H9 (cell line): ENCODE measurements at regions not wholly inside any gene's neighbourhood (a gene's known extent, or its start where the extent isn't known, plus 50 kb on each side); places are given as distances from the start of the nearest gene placed in this dataset.

Source experiments
- DNase-seq: peaks from one replicate; pipeline ENCODE4 v3.0.0-alpha.2; 2017
- H2AFZ ChIP-seq: one replicate; pipeline ENCODE4 v1.6.1; 2013; ENCODE audit warnings: mild to moderate bottlenecking, low read length, control low read depth, moderate library complexity
- H2AK5ac ChIP-seq: 2 replicates; pipeline ENCODE4 v1.6.1; 2013; ENCODE audit warnings: low read length, control low read depth, mixed read lengths; ENCODE audit not compliant: insufficient read length
- H2BK120ac ChIP-seq: one replicate; pipeline ENCODE4 v1.6.1; 2013; ENCODE audit warnings: low read depth, mild to moderate bottlenecking, low read length, control low read depth, inconsistent platforms; ENCODE audit not compliant: poor library complexity, severe bottlenecking
- H2BK12ac ChIP-seq: 2 replicates; pipeline ENCODE4 v1.6.1; 2013; ENCODE audit warnings: low read length, control low read depth, mixed read lengths, low read depth; ENCODE audit not compliant: insufficient read length
- H2BK15ac ChIP-seq: 2 replicates; pipeline ENCODE4 v1.6.1; 2013; ENCODE audit warnings: low read depth, low read length, control low read depth
- H2BK20ac ChIP-seq: one replicate; pipeline ENCODE4 v1.6.1; 2013; ENCODE audit warnings: low read depth, mild to moderate bottlenecking, low read length, control low read depth, inconsistent platforms; ENCODE audit not compliant: poor library complexity, severe bottlenecking
- H2BK5ac ChIP-seq: 2 replicates; pipeline ENCODE4 v1.6.1; 2013; ENCODE audit warnings: low read length, control low read depth, mixed read lengths; ENCODE audit not compliant: insufficient read length
- H3K14ac ChIP-seq: 2 replicates; pipeline ENCODE4 v1.6.1; 2013; ENCODE audit warnings: low read length, control low read depth; ENCODE audit not compliant: insufficient read depth
- H3K18ac ChIP-seq: 2 replicates; pipeline ENCODE4 v1.6.1; 2013; ENCODE audit warnings: low read depth, mild to moderate bottlenecking, mixed read lengths, low read length, control low read depth; ENCODE audit not compliant: insufficient read length
- H3K23ac ChIP-seq: 2 replicates; pipeline ENCODE4 v1.6.1; 2013; ENCODE audit warnings: low read length, control low read depth, mixed read lengths, low read depth; ENCODE audit not compliant: insufficient read length
- H3K23me2 ChIP-seq: 2 replicates; pipeline ENCODE4 v1.6.1; 2013; ENCODE audit warnings: low read depth, mild to moderate bottlenecking, mixed read lengths, low read length, control low read depth; ENCODE audit not compliant: insufficient read length, poor library complexity, severe bottlenecking
- H3K27ac ChIP-seq: 2 replicates; pipeline ENCODE4 v1.5.1; 2013; ENCODE audit warnings: low read length, control low read depth, mixed read lengths, low read depth; ENCODE audit not compliant: insufficient read length
- H3K27me3 ChIP-seq: 2 replicates; pipeline ENCODE4 v1.6.1; 2013; ENCODE audit warnings: low read length, control low read depth, inconsistent platforms; ENCODE audit not compliant: insufficient read depth
- H3K4ac ChIP-seq: 2 replicates; pipeline ENCODE4 v1.6.1; 2013; ENCODE audit warnings: low read depth, mild to moderate bottlenecking, control low read depth, inconsistent platforms, low read length, moderate library complexity
- H3K4me1 ChIP-seq: 2 replicates; pipeline ENCODE4 v1.6.1; 2013; ENCODE audit warnings: low read length, control low read depth, inconsistent platforms; ENCODE audit not compliant: insufficient read depth
- H3K4me2 ChIP-seq: 2 replicates; pipeline ENCODE4 v1.6.1; 2013; ENCODE audit warnings: low read length, control low read depth, mixed read lengths; ENCODE audit not compliant: insufficient read length, insufficient read depth
- H3K56ac ChIP-seq: 2 replicates; pipeline ENCODE4 v1.6.1; 2013; ENCODE audit warnings: low read depth, mild to moderate bottlenecking, mixed read lengths, low read length, control low read depth; ENCODE audit not compliant: insufficient read length
- H3K79me1 ChIP-seq: 2 replicates; pipeline ENCODE4 v1.6.1; 2013; ENCODE audit warnings: low read depth, mild to moderate bottlenecking, moderate library complexity, low read length, control low read depth, inconsistent platforms; ENCODE audit not compliant: insufficient read depth, poor library complexity, severe bottlenecking
- H3K79me2 ChIP-seq: 2 replicates; pipeline ENCODE4 v1.6.1; 2013; ENCODE audit warnings: low read length, control low read depth, inconsistent platforms; ENCODE audit not compliant: insufficient read depth
- H3K9ac ChIP-seq: 2 replicates; pipeline ENCODE4 v1.6.1; 2013; ENCODE audit warnings: low read length, control low read depth, mixed read lengths; ENCODE audit not compliant: insufficient read length; ENCODE audit errors: extremely low read depth
- H3K9me3 ChIP-seq: one replicate; pipeline ENCODE4 v1.6.1; 2013; ENCODE audit warnings: low read depth, low read length, inconsistent platforms; ENCODE audit not compliant: control insufficient read depth
- H3T11ph ChIP-seq: one replicate; pipeline ENCODE4 v1.6.1; 2013; ENCODE audit warnings: mild to moderate bottlenecking, low read length, control low read depth, inconsistent platforms
- H4K20me1 ChIP-seq: one replicate; pipeline ENCODE4 v1.6.1; 2013; ENCODE audit not compliant: control insufficient read depth, insufficient read length, insufficient read depth
- H4K5ac ChIP-seq: 2 replicates; pipeline ENCODE4 v1.6.1; 2013; ENCODE audit warnings: low read depth, mild to moderate bottlenecking, mixed read lengths, low read length, control low read depth; ENCODE audit not compliant: insufficient read length
- H4K8ac ChIP-seq: replicated peaks from 2 replicates; pipeline ENCODE4 v1.6.1; 2013; ENCODE audit warnings: low read length, control low read depth, mixed read lengths, low read depth; ENCODE audit not compliant: insufficient read length
- H4K91ac ChIP-seq: 2 replicates; pipeline ENCODE4 v1.6.1; 2013; ENCODE audit warnings: low read depth, mild to moderate bottlenecking, moderate library complexity, mixed read lengths, low read length, control low read depth; ENCODE audit not compliant: insufficient read length
- H3K27ac Mint-ChIP-seq, 3 experiments: 2 replicates in 2 of 3; 3 replicates in 1 of 3; pipeline ENCODE4 v1.8.0; 2020 to 2021; ENCODE audit warnings: mixed read lengths in 3 of 3, mild to moderate bottlenecking in 1 of 3, moderate library complexity in 1 of 3
- H3K27me3 Mint-ChIP-seq: 2 replicates; pipeline ENCODE4 v1.8.0; 2021; ENCODE audit warnings: low read depth, mild to moderate bottlenecking, moderate library complexity, mixed read lengths
- H3K36me3 Mint-ChIP-seq, 3 experiments: 2 replicates in 2 of 3; 3 replicates in 1 of 3; pipeline ENCODE4 v1.8.0; 2020 to 2021; ENCODE audit warnings: low read depth in 3 of 3, mixed read lengths in 3 of 3; ENCODE audit not compliant: insufficient read depth in 1 of 3
- H3K4me1 Mint-ChIP-seq, 2 experiments: 2 replicates each; pipeline ENCODE4 v1.8.0; 2020; ENCODE audit warnings: mixed read lengths in 2 of 2
- H3K4me3 Mint-ChIP-seq, 2 experiments: 2 replicates in 1 of 2; 3 replicates in 1 of 2; pipeline ENCODE4 v1.8.0; 2020 to 2021; ENCODE audit warnings: mild to moderate bottlenecking in 2 of 2, mixed read lengths in 2 of 2, moderate library complexity in 1 of 2
- H3K9me3 Mint-ChIP-seq, 2 experiments: 2 replicates in 1 of 2; 3 replicates in 1 of 2; pipeline ENCODE4 v1.8.0; 2020; ENCODE audit warnings: mild to moderate bottlenecking in 2 of 2, mixed read lengths in 2 of 2, moderate library complexity in 1 of 2
- WGBS: extraction: QIAGEN DNeasy Blood & Tissue Kit; methylation state at CpG from one replicate; pipeline ENCODE4 v1.1.7; 2013; ENCODE audit warnings: missing lambda C conversion rate, low lambda C conversion rate, mixed read lengths; ENCODE audit not compliant: insufficient read length; ENCODE audit errors: extremely low coverage; 5-methylcytosine and 5-hydroxymethylcytosine counted together
- TF ChIP-seq, protein P1 (sequence below): fragments of 200-600 bp; sonication (generic); conservative IDR thresholded peaks from 3 replicates; pipeline ENCODE4 v1.8.0; 2021; ENCODE audit warnings: antibody characterized with exemption, mild to moderate bottlenecking

- Mint-ChIP-seq H3K4me3 (no peak overlapping the region), H3K36me3 (peaks cover 0 to 13% (median 9%) of the 10 kb centered on the region in 3 experiments; a peak in 4 of 7 replicates), H3K4me1 (peaks cover 39 to 45% of the 10 kb centered on the region in 2 experiments), H3K27ac (peak overlapping the region in 1 of 3 experiments; percentile 65; a peak in 2 of 7 replicates), H3K9me3 (peaks cover 0 to 4% of the 10 kb centered on the region in 2 experiments; a peak in 3 of 5 replicates), H3K27me3 (no peaks in the 10 kb centered on the region)
- no peak overlapping the region for H3K23ac ChIP-seq
- no CpG with 5 or more reads among the region's 3 CpGs for WGBS
- no peaks in the 10 kb centered on the region for H3K79me2 ChIP-seq
- no peak overlapping the region for H3K4ac ChIP-seq
- H3K14ac ChIP-seq, result no peak overlapping the region
- no peak overlapping the region for H2BK5ac ChIP-seq
- H3K27ac ChIP-seq, result no peak overlapping the region
- no peak overlapping the region for H2BK120ac ChIP-seq
- no peak overlapping the region for H2AFZ ChIP-seq
- no peak overlapping the region for H3K9ac ChIP-seq
- H3K79me1 ChIP-seq, result no peaks in the 10 kb centered on the region
- no peak overlapping the region for H4K5ac ChIP-seq
- H4K8ac ChIP-seq, result no peak overlapping the region
- H4K20me1 ChIP-seq, result no peaks in the 10 kb centered on the region
- H3K18ac ChIP-seq, result no peak overlapping the region
- no peak overlapping the region for H4K91ac ChIP-seq
- TF ChIP-seq, protein P1, sequence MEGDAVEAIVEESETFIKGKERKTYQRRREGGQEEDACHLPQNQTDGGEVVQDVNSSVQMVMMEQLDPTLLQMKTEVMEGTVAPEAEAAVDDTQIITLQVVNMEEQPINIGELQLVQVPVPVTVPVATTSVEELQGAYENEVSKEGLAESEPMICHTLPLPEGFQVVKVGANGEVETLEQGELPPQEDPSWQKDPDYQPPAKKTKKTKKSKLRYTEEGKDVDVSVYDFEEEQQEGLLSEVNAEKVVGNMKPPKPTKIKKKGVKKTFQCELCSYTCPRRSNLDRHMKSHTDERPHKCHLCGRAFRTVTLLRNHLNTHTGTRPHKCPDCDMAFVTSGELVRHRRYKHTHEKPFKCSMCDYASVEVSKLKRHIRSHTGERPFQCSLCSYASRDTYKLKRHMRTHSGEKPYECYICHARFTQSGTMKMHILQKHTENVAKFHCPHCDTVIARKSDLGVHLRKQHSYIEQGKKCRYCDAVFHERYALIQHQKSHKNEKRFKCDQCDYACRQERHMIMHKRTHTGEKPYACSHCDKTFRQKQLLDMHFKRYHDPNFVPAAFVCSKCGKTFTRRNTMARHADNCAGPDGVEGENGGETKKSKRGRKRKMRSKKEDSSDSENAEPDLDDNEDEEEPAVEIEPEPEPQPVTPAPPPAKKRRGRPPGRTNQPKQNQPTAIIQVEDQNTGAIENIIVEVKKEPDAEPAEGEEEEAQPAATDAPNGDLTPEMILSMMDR, result no peak
- no peaks in the 10 kb centered on the region; the same call in 1 of the 2 replicates for H3K4me1 ChIP-seq
- no peak overlapping the region for H2AK5ac ChIP-seq
- H2BK15ac ChIP-seq, result no peak overlapping the region
- no peak overlapping the region for H3K56ac ChIP-seq
- no peak overlapping the region for H3K4me2 ChIP-seq
- H3T11ph ChIP-seq, result no peak overlapping the region
- H3K23me2 ChIP-seq, result no peaks in the 10 kb centered on the region
- no peaks in the 10 kb centered on the region for H3K9me3 ChIP-seq
- DNase-seq, result no peak
- H3K27me3 ChIP-seq, result no peaks in the 10 kb centered on the region
- no peak overlapping the region for H2BK12ac ChIP-seq
- no peak overlapping the region for H2BK20ac ChIP-seq
These were observed 253.6 kb upstream of the LRRC4C start for GRCh38 chr11:41713030-41713429.
